Stomach (tissue), 8 donors: ENCODE measurements at regions not wholly inside any gene's neighbourhood (a gene's known extent, or its start where the extent isn't known, plus 50 kb on each side); places are given as distances from the start of the nearest gene placed in this dataset.

Experiments used
- DNase-seq, 2 donors: peaks; one replicate each; pipeline versions ENCODE4 v3.0.0 to v3.0.0-alpha.2; 2013 to 2019
- H3K27ac ChIP-seq, 5 donors: fragments of 200-600 bp in 4 of 5; sonication (generic) in 4 of 5; one replicate each; pipeline ENCODE4 v1.5.1; 2013 to 2019; ENCODE audit warnings: mild to moderate bottlenecking in 1 of 5, moderate library complexity in 1 of 5
- H3K27me3 ChIP-seq, 3 donors: fragments of 200-600 bp; sonication (generic); one replicate each; pipeline ENCODE4 v1.5.1; 2017 to 2019; ENCODE audit warnings: mixed run types in 1 of 3
- H3K36me3 ChIP-seq, 4 donors: fragments of 200-600 bp; sonication (generic); 1 replicate in 3 of 4; 2 replicates in 1 of 4; pipeline ENCODE4 v1.5.1; 2016 to 2019
- H3K4me1 ChIP-seq, 4 donors: fragments of 200-600 bp; sonication (generic); one replicate each; pipeline ENCODE4 v1.5.1; 2016 to 2019
- H3K4me3 ChIP-seq, 4 donors: fragments of 200-600 bp; sonication (generic) in 3 of 4; one replicate each; pipeline ENCODE4 v1.5.1; 2016 to 2019; ENCODE audit warnings: mild to moderate bottlenecking in 1 of 4
- H3K9me3 ChIP-seq, 4 donors: fragments of 200-600 bp; sonication (generic); one replicate each; pipeline ENCODE4 v1.5.1; 2016 to 2019
- EP300 ChIP-seq: sonication (generic); formaldehyde crosslinking; IDR thresholded peaks from one replicate; pipeline ENCODE4 v1.6.1; 2017; ENCODE audit warnings: antibody characterized with exemption
- POLR2A ChIP-seq, 4 donors: fragments of 450-650 bp; IDR thresholded peaks; one replicate each; pipeline ENCODE4 v1.6.1; 2016; ENCODE audit warnings: antibody characterized with exemption in 4 of 4, control low read depth in 2 of 4, mild to moderate bottlenecking in 1 of 4, moderate library complexity in 1 of 4
- POLR2AphosphoS5 ChIP-seq, 3 donors: sonication (generic); formaldehyde crosslinking; IDR thresholded peaks; one replicate each; pipeline ENCODE4 v1.6.1; 2016; ENCODE audit warnings: antibody characterized with exemption in 3 of 3
- WGBS, 5 donors: extraction: QIAGEN DNeasy Blood & Tissue Kit in 3 of 5; methylation state at CpG; one replicate each; pipeline versions ENCODE4 v1.1.5 to v1.1.7; 2013 to 2018; 5-methylcytosine and 5-hydroxymethylcytosine counted together
- intact Hi-C: fragments of 100-400 bp; cut with DNase I; formaldehyde crosslinking; loops from one replicate; pipeline ENCODE4 v1.15.1; 2023; ENCODE audit warnings: low total_unique reads
- TF ChIP-seq, protein P1 (sequence below), 7 experiments: fragments of 450-650 bp in 4 of 7; fragments of 200-600 bp in 3 of 7; sonication (generic) in 3 of 7; IDR thresholded peaks; one replicate each; pipeline ENCODE4 v1.5.1; 2016 to 2019; ENCODE audit warnings: antibody characterized with exemption in 7 of 7, control low read depth in 2 of 7, mild to moderate bottlenecking in 1 of 7
- donor health status: healthy with polysubstance abuse.
- donor health status: Bipolar disorder and iron deficiency.
- donor health status: healthy.

GRCh38 chr10:43712821-43713584 lies 64.3 kb upstream of the ZNF32 start:
- Histone ChIP-seq H3K9me3 (peaks cover 0 to 7% (median 3%) of the 10 kb centered on the region in 4 donors), H3K4me3 (no peak overlapping the region), H3K36me3 (no peaks in the 10 kb centered on the region), H3K27ac (no peak overlapping the region), H3K27me3 (no peaks in the 10 kb centered on the region), H3K4me1 (no peaks in the 10 kb centered on the region)
- TF ChIP-seq POLR2AphosphoS5 (IDR thresholded peaks at IDR 0.05) (no peak), POLR2A (IDR thresholded peaks at IDR 0.05) (no peak), EP300 (no peak)
- TF ChIP-seq, protein P1, sequence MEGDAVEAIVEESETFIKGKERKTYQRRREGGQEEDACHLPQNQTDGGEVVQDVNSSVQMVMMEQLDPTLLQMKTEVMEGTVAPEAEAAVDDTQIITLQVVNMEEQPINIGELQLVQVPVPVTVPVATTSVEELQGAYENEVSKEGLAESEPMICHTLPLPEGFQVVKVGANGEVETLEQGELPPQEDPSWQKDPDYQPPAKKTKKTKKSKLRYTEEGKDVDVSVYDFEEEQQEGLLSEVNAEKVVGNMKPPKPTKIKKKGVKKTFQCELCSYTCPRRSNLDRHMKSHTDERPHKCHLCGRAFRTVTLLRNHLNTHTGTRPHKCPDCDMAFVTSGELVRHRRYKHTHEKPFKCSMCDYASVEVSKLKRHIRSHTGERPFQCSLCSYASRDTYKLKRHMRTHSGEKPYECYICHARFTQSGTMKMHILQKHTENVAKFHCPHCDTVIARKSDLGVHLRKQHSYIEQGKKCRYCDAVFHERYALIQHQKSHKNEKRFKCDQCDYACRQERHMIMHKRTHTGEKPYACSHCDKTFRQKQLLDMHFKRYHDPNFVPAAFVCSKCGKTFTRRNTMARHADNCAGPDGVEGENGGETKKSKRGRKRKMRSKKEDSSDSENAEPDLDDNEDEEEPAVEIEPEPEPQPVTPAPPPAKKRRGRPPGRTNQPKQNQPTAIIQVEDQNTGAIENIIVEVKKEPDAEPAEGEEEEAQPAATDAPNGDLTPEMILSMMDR (IDR thresholded peaks at IDR 0.05), result no peak
- DNase-seq, result no peak
- intact Hi-C loops, result no loop called here
- 84 to 92% (median 87%) methylated on average over 10 of the region's 10 CpGs for WGBS, 5 donors

- Histone ChIP-seq H3K9me3 (no peaks in the 10 kb centered on the region), H3K27ac (no peak overlapping the region), H3K4me3 (no peak overlapping the region), H3K4me1 (no peaks in the 10 kb centered on the region), H3K27me3 (no peaks in the 10 kb centered on the region), H3K36me3 (no peaks in the 10 kb centered on the region)
- no peak for DNase-seq
- TF ChIP-seq POLR2A (IDR thresholded peaks at IDR 0.05) (no peak), EP300 (no peak), POLR2AphosphoS5 (IDR thresholded peaks at IDR 0.05) (no peak)
- TF ChIP-seq, protein P1 (IDR thresholded peaks at IDR 0.05), result no peak
- intact Hi-C loops, result no loop called here
- WGBS, 5 donors, result 84 to 92% (median 88%) methylated on average over 7 of the region's 7 CpGs
Observed at GRCh38 chr10:43710772-43711471, 62.2 kb upstream of the ZNF32 start.

DNA sequence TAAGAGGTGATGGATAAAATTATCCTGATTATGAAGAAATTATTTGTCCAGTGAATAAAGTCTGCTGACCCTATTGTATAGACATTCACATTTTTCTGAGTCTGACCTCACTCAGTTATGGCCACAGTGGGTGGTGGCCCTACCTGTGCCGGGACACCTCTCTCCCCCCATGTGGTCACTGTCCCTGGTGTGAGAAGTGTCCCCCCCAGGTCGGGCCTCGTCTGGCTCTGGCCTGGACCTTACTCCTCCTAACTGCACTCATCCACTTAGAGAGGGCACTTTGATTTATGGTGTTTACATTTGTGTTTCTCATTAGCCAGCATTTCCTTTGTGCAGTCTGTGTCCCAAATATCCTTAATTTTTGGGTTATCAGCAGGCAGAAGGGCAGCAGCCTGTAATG lies 59.6 kb upstream of the ZNF32 start:
- intact Hi-C loops, result no loop called here
- DNase-seq, result no peak
- TF ChIP-seq EP300 (no peak), POLR2AphosphoS5 (IDR thresholded peaks at IDR 0.05) (no peak), POLR2A (IDR thresholded peaks at IDR 0.05) (no peak)
- TF ChIP-seq, protein P1 (IDR thresholded peaks at IDR 0.05), result no peak
- H3K27ac ChIP-seq, result peak overlapping the region in 1 of 5 donors; percentile 25
- 17 to 40% (median 37%) methylated on average over 1 to 3 of the region's 3 CpGs for WGBS, 5 donors
- no peaks in the 10 kb centered on the region for H3K4me1 ChIP-seq
- no peak overlapping the region for H3K4me3 ChIP-seq
- H3K36me3 ChIP-seq, result no peaks in the 10 kb centered on the region
- H3K9me3 ChIP-seq, result no peaks in the 10 kb centered on the region
- H3K27me3 ChIP-seq, result no peaks in the 10 kb centered on the region

DNA sequence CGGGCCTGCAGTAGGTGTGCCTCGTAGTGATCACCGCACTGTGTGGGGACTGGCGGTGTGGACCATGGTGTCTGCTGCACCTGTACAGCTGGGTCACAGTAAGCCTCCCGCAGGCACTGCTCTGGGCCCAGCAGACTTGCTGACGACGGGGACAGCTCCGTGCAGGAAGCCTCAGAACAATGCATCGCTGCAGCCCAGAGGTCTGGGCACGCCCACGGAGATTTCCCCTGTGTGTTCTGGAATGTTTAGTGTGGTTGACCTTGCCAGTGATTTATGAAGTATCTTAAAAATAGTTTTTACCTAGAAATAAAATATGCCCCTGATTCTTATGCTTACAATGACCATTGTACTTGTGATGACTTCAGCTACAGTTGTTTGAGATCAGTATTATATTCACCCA lies 59.1 kb upstream of the ZNF32 start:
- intact Hi-C loops, result no loop called here
- H3K4me3 ChIP-seq, result no peak overlapping the region
- TF ChIP-seq EP300, result no peak
- TF ChIP-seq POLR2AphosphoS5 (IDR thresholded peaks at IDR 0.05), result no peak
- TF ChIP-seq, protein P1 (IDR thresholded peaks at IDR 0.05), result no peak
- TF ChIP-seq POLR2A (IDR thresholded peaks at IDR 0.05), result no peak
- H3K4me1 ChIP-seq, result no peaks in the 10 kb centered on the region
- H3K9me3 ChIP-seq, result no peaks in the 10 kb centered on the region
- DNase-seq, result peak in 1 of 2 donors; percentile 43
- no peaks in the 10 kb centered on the region for H3K27me3 ChIP-seq
- H3K36me3 ChIP-seq, result no peaks in the 10 kb centered on the region
- H3K27ac ChIP-seq, result no peak overlapping the region
- WGBS, 5 donors, result 52 to 74% (median 59%) methylated on average over 9 to 11 of the region's 11 CpGs
